Stimulated activated naive B cell treated with anti-CD40 and anti-IgM and Interleukin-4, amounts not matched to agents 10 μg/mL and 1 μg/mL and 100 μg/mL, for 72 hours (primary cell): ENCODE measurements at regions not wholly inside any gene's neighbourhood (a gene's known extent, or its start where the extent isn't known, plus 50 kb on each side); places are given as distances from the start of the nearest gene placed in this dataset.
A peak's percentile ranks its signal among the peaks of the same experiment; 100 is the strongest.

Experiments
- ATAC-seq, 2 donors: fragments of 150-1000 bp; cut with Tn5 transposase; replicated peaks; 2 replicates each; pipeline ENCODE4 v1.10.0; 2021; ENCODE audit warnings: moderate library complexity in 1 of 2
- DNase-seq: peaks from one replicate; pipeline ENCODE4 v3.0.0; 2021
- H3K27ac Mint-ChIP-seq: one replicate; pipeline ENCODE4 v1.8.0; 2022; ENCODE audit warnings: mild to moderate bottlenecking, mixed read lengths
- H3K27me3 Mint-ChIP-seq, 2 donors: one replicate each; pipeline ENCODE4 v1.8.0; 2022; ENCODE audit warnings: mixed read lengths in 2 of 2
- H3K36me3 Mint-ChIP-seq, 2 donors: one replicate each; pipeline ENCODE4 v1.8.0; 2022; ENCODE audit warnings: mixed read lengths in 2 of 2, mild to moderate bottlenecking in 1 of 2
- H3K4me1 Mint-ChIP-seq, 2 donors: one replicate each; pipeline ENCODE4 v1.8.0; 2022; ENCODE audit warnings: mixed read lengths in 2 of 2, mild to moderate bottlenecking in 1 of 2
- H3K4me3 Mint-ChIP-seq, 2 donors: one replicate each; pipeline ENCODE4 v1.8.0; 2022; ENCODE audit warnings: mild to moderate bottlenecking in 2 of 2, mixed read lengths in 2 of 2, moderate library complexity in 1 of 2
- H3K9me3 Mint-ChIP-seq, 2 donors: one replicate each; pipeline ENCODE4 v1.8.0; 2022; ENCODE audit warnings: mixed read lengths in 2 of 2, mild to moderate bottlenecking in 1 of 2

DNA sequence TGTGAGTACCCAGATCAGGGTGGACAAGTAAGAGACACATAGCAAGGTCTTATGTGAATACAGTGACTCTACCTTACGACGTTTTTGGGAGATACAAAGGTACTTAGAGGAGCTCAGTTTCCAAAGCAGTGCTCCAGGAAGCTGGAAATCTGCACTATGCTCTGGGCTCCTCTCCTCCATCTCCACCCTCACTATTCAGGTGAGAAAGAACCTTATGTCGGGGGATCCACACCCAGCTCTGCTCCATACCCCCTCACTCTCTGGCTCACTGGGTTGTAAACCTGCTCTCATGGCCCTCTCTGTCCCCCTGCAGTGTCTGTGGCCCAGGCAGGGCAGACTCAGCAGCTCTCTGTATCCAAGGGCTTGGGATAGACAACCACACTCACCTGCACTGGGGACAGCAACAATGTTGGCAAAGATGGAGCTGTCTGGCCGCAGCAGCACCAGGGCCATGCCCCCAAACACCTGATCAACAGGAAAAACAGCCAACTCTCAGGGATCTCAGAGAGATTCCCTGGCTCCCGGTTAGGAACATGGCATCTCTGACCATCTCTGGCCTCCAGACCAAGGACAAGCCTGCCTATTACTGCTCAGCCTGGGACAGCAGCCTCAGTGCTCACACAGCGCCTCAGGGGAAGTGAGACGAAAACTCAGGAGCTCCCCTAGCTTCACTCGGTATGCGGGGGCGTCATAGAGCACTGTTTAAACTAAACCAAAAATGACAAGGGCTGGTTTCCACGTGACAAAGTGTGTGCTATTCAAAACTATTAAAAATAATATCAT, 60.9 kb upstream of the TOP3B start:
- Mint-ChIP-seq H3K27ac (peak overlapping the region; percentile 91), H3K4me1 (peaks cover 41 to 72% of the 10 kb centered on the region in 2 donors), H3K9me3 (peaks cover 0 to 9% of the 10 kb centered on the region in 2 donors), H3K36me3 (peaks cover 2 to 8% of the 10 kb centered on the region in 2 donors), H3K4me3 (peak overlapping the region; percentile 63 to 82), H3K27me3 (no peaks in the 10 kb centered on the region)
- DNase-seq (no peak), ATAC-seq (peak; percentile 87 to 88)

DNA sequence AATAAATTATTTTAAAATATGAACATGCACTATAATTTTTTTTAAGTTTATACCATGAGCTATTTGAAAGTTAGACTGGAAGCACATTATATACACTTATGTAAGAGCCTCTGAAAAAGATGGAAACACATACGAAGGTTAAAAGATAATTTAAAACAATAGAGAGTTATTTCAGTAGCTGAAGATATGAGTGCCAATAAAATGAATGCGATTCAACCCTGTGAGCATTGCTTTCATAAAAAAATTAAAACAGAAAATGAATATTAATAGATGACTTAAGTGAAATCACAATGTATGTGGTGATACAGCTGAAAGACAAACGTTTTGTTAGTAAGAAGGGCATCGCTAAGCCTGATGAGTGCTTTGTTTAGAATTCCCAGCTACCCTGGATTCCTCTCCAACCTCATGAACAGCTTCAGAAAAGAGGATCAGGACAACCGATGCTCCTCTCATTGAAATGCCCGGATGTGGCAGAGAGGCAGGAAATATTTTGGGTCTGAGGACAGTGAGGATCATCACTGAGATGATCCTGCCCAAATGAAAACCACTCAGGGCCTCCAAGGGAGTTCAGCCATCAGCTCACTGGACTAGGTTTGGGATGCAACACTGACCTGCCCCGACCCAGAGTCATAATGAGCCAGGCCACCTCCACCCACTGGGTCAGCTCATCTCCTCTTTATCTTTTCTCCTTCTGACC, 60.2 kb upstream of the TOP3B start:
- H3K4me3 Mint-ChIP-seq, result peak overlapping the region; percentile 63 to 82
- H3K4me1 Mint-ChIP-seq, result peaks cover 47 to 79% of the 10 kb centered on the region in 2 donors
- peaks cover 2 to 8% of the 10 kb centered on the region in 2 donors for H3K36me3 Mint-ChIP-seq
- no peak for DNase-seq
- no peak for ATAC-seq
- no peaks in the 10 kb centered on the region for H3K27me3 Mint-ChIP-seq
- no peak overlapping the region for H3K27ac Mint-ChIP-seq
- H3K9me3 Mint-ChIP-seq, result peaks cover 0 to 9% of the 10 kb centered on the region in 2 donors

DNA sequence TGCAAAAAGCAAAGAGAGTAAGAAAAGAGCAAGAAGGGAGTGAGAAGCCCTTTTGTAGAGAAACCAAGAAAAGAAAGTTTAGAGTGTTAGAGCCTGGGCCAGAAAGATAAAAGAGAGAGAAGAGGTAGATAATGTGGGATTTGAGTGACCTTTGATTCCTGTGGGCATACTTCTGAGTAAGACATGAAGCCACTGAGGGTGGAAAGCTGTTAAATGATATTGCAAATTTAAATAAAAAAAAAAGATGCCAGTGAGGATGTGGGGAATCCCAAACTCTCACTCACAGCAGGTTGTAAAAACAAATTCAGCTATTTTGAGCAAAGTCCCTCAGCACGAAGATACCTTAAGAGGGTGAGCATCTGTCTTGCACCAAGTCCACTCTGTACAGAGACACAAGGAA, 59.4 kb upstream of the TOP3B start:
- Mint-ChIP-seq H3K27me3 (no peaks in the 10 kb centered on the region), H3K27ac (peak overlapping the region; percentile 21), H3K36me3 (peaks cover 2 to 8% of the 10 kb centered on the region in 2 donors), H3K4me3 (peak overlapping the region; percentile 38 to 55), H3K4me1 (peaks cover 50 to 87% of the 10 kb centered on the region in 2 donors), H3K9me3 (peaks cover 0 to 9% of the 10 kb centered on the region in 2 donors)
- ATAC-seq, result peak; percentile 56 to 58
- DNase-seq, result no peak

DNA sequence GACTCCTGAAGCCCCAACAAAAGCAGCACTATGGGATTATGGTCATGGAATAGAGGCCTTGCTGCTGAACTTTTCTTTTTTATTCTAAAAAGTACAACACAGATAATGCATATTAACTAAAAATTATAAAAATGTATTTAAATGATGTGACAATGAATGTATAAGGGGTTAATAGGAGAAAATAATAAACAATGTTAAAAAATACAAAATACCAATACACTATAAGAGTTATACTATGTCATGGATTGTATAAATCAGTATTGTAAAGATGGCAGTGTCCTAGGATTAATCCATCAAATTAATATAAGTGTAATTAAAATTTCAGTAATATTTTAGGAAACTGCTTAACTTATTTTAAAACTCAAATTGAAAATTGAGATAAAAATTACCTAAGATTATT, 58.3 kb upstream of the TOP3B start:
- no peak for DNase-seq
- ATAC-seq, result no peak
- Mint-ChIP-seq H3K4me3 (no peak overlapping the region), H3K9me3 (peaks cover 0 to 9% of the 10 kb centered on the region in 2 donors), H3K4me1 (peaks cover 57 to 89% of the 10 kb centered on the region in 2 donors), H3K27ac (no peak overlapping the region), H3K27me3 (no peaks in the 10 kb centered on the region), H3K36me3 (peaks cover 2 to 8% of the 10 kb centered on the region in 2 donors)

DNA sequence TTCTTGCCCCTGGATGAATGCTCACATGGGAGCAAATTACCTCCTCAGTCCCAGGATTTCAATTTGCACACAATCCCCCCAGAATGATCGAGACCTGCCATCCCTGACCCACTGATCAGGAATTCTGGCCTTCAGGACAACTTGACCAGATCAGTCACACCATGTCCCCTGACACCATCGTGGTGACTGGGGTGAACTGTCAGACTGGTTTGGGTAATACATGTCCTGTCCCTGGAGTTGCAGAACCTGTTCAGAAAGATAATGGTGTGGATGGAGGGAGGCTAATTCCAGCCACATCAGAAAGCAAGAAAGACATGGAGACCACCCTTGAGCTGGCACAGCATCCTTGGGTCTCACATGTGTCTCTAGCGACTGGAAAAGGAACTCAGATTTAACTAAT, 57.9 kb upstream of the TOP3B start:
- no peaks in the 10 kb centered on the region for H3K27me3 Mint-ChIP-seq
- H3K4me3 Mint-ChIP-seq, result no peak overlapping the region
- peaks cover 2 to 8% of the 10 kb centered on the region in 2 donors for H3K36me3 Mint-ChIP-seq
- DNase-seq (no peak), ATAC-seq (no peak)
- H3K4me1 Mint-ChIP-seq, result peaks cover 59 to 89% of the 10 kb centered on the region in 2 donors
- no peak overlapping the region for H3K27ac Mint-ChIP-seq
- H3K9me3 Mint-ChIP-seq, result peaks cover 0 to 9% of the 10 kb centered on the region in 2 donors

DNA sequence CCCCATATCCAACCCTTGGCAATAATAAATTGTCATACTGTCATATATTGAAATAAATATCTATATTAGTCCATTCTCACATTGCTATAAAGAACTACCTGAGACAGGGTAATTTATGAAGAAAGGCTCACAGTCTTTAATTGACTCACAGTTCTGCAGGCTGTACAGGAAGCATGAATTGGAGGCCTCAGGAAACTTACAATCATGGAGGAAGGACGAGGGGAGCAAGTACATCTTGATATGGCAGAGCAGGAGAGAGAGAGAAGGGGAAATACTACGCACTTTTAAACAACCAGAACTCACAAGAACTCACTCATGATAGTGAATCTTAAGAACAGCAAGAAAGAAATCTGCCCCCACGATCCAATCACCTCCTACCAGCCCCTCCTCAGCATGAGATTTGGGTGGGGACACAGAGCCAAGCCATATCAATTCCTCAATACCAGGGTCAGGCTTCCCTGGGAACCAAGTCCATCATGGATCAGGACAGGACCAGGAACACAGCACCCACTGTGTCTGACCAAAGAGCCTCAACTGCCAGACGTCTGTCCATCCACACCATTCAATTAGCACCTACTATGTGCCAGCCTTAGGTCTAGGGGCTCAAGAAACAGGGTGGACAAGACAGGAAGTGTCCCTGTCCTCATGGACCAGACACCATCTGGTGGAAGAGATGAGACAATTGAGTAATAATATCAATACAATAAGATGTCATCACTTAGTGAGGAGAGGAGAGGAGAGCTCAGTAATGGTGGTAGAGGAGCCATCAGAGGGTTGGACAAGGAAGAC, 56.9 kb upstream of the TOP3B start:
- peaks cover 0 to 9% of the 10 kb centered on the region in 2 donors for H3K9me3 Mint-ChIP-seq
- no peaks in the 10 kb centered on the region for H3K27me3 Mint-ChIP-seq
- peak overlapping the region; percentile 68 for H3K27ac Mint-ChIP-seq
- ATAC-seq (no peak), DNase-seq (no peak)
- peaks cover 64 to 89% of the 10 kb centered on the region in 2 donors for H3K4me1 Mint-ChIP-seq
- H3K4me3 Mint-ChIP-seq, result no peak overlapping the region
- peaks cover 2 to 8% of the 10 kb centered on the region in 2 donors for H3K36me3 Mint-ChIP-seq

DNA sequence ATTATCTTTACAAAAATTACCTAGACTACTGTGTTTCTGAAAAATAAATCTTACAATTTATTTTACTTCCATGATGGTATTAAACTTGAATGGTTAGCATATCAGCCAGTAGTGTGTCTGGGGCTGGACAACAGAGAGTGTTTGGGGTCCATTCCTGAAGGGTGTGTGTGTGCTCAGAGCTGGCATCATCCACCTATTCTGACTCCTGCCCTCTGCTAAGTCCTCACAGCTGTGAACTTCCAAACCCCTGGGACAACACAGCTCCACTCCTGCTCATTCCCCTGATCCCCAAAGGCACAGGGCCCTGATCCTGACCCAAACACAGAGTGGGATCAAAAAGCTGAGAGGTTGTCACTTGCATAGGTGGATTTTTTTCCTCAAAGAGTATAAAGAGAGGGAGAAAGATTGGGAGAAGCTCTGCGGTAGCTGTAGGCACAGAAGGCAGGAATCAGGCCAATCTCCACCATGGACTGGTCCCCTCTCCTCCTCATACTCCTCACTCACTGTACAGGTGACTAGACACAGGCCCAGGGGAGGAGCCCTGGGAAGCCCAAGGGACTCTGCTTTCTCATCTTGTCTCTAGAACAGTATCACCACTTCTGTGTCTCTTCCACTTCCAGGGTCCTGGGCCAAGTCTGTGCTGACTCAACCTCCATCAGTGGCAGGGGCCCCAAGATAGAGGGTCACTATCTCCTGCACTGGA, 55.7 kb upstream of the TOP3B start:
- H3K9me3 Mint-ChIP-seq, result peaks cover 0 to 9% of the 10 kb centered on the region in 2 donors
- no peak overlapping the region for H3K27ac Mint-ChIP-seq
- H3K4me1 Mint-ChIP-seq, result peaks cover 65 to 87% of the 10 kb centered on the region in 2 donors
- H3K36me3 Mint-ChIP-seq, result peaks cover 2 to 8% of the 10 kb centered on the region in 2 donors
- ATAC-seq (peak in 1 of 2 donors; percentile 42), DNase-seq (no peak)
- no peaks in the 10 kb centered on the region for H3K27me3 Mint-ChIP-seq
- H3K4me3 Mint-ChIP-seq, result no peak overlapping the region

DNA sequence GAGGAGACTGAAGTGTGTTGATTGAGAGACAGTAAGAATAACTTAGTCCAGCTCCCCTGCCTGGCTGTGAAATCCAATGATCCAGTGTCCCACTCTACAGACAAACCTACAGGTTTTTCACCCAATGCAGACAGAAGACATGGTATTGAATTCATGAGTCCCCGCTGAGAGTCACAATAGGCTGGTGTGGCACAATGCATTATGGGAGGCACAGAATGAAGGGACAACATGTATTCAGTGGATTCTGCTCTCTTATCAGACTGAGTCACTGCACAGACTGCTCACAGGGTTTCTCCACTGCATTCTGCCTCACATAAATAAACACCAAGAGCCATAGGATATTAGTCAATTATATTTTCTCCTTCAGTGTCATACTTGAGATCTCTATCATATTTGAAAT, 55.2 kb upstream of the TOP3B start:
- peaks cover 0 to 9% of the 10 kb centered on the region in 2 donors for H3K9me3 Mint-ChIP-seq
- DNase-seq (no peak), ATAC-seq (peak; percentile 17 to 20)
- H3K4me1 Mint-ChIP-seq, result peaks cover 64 to 87% of the 10 kb centered on the region in 2 donors
- peaks cover 2 to 8% of the 10 kb centered on the region in 2 donors for H3K36me3 Mint-ChIP-seq
- H3K27ac Mint-ChIP-seq, result peak overlapping the region; percentile 92
- no peak overlapping the region for H3K4me3 Mint-ChIP-seq
- no peaks in the 10 kb centered on the region for H3K27me3 Mint-ChIP-seq

DNA sequence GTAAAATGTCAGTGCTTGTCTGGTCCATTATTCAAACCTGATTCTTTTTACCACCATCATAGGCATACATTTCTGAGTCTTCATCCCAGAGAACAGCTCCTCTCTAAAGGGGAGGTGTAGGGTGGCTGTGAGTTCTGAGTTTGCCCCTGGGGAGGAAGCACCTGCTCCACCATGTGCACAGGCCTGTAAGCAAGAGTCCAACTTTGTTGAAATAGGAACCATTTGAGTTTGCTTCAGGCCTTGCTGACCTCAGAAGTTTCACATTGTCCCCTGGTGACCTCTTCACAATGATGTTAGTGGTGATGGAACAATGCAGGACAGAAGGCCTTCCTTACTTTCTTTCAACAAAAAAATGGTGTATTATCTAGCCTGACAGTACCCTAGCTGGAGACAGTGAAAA, 54.6 kb upstream of the TOP3B start:
- peaks cover 2 to 8% of the 10 kb centered on the region in 2 donors for H3K36me3 Mint-ChIP-seq
- H3K4me3 Mint-ChIP-seq, result peak overlapping the region in 1 of 2 donors; percentile 48
- peak overlapping the region; percentile 92 for H3K27ac Mint-ChIP-seq
- ATAC-seq, result peak; percentile 82 to 88
- no peak for DNase-seq
- no peaks in the 10 kb centered on the region for H3K27me3 Mint-ChIP-seq
- H3K9me3 Mint-ChIP-seq, result peaks cover 0 to 9% of the 10 kb centered on the region in 2 donors
- H3K4me1 Mint-ChIP-seq, result peaks cover 68 to 90% of the 10 kb centered on the region in 2 donors

DNA sequence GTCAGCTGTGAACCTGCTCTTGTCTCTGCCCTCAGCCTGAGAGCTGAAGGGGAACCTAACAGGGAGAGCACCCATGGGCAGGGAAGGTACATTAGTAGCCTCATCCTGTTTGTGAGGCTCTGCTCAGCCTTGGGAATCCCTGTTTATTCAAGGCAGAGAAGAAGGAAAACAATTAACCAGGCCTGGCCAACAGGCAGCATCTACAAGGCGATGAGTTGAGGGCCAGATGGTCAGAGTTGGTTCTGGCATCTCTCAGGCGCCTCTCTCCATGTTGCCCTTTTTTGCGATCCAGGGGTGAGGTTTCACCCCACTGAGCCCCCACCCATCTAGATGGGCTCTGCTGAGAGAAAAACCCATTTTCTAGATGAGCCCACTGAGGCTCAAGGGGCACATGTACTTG, 54.0 kb upstream of the TOP3B start:
- H3K4me1 Mint-ChIP-seq, result peaks cover 67 to 90% of the 10 kb centered on the region in 2 donors
- ATAC-seq, result peak in 1 of 2 donors; percentile 34
- H3K27ac Mint-ChIP-seq, result peak overlapping the region; percentile 92
- H3K36me3 Mint-ChIP-seq, result peaks cover 2 to 8% of the 10 kb centered on the region in 2 donors
- DNase-seq, result no peak
- no peaks in the 10 kb centered on the region for H3K27me3 Mint-ChIP-seq
- peaks cover 0 to 9% of the 10 kb centered on the region in 2 donors for H3K9me3 Mint-ChIP-seq
- H3K4me3 Mint-ChIP-seq, result no peak overlapping the region

DNA sequence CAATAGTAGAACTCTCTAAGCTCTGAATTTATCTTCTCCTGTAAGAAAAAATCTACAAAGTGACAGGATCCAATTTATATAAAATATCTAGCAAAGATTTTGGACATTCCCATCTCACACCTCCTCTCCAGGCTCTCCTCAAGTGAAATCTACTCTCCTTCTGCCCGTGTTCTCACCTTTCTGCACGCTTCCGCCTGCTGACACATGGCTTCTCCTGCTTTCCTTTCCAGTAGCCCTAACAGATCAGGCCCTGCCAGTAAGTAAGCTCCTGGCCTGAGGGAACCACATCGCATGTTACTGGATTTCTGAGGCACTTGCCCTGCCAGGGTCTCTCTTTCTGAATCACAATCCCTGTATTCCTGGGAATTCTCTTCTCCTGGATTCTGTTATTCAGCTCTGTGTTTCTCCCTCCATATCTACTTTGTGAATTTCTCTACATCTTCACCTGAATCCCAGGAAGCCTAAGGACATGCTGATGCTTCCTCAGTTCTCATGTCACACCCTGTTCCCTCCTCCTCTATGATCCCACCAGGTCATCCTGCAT, 53.3 kb upstream of the TOP3B start:
- no peak for DNase-seq
- Mint-ChIP-seq H3K36me3 (peaks cover 2 to 8% of the 10 kb centered on the region in 2 donors), H3K9me3 (peaks cover 0 to 9% of the 10 kb centered on the region in 2 donors), H3K4me1 (peaks cover 73 to 94% of the 10 kb centered on the region in 2 donors), H3K4me3 (no peak overlapping the region), H3K27ac (peak overlapping the region; percentile 42), H3K27me3 (no peaks in the 10 kb centered on the region)
- no peak for ATAC-seq

DNA sequence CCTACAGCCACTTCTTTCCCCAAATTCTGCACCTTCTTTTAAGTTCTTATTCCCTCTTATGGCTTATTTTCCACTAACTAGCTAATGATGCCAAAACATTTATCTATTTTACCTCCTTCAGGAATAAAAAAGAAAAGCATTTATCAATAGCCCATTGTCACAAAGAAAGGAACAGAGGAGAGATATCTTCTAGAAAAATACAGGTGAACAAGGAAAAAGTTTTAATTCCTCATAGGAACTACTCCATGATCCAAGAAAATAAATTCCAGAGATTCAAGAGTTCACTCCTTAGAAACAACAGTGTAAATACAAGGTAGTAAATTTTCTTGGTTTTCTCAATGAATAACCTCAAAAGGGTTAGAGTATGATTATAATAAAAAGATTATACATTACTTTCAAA, 52.6 kb upstream of the TOP3B start:
- H3K27ac Mint-ChIP-seq, result no peak overlapping the region
- no peaks in the 10 kb centered on the region for H3K27me3 Mint-ChIP-seq
- peaks cover 76 to 96% of the 10 kb centered on the region in 2 donors for H3K4me1 Mint-ChIP-seq
- peaks cover 2 to 8% of the 10 kb centered on the region in 2 donors for H3K36me3 Mint-ChIP-seq
- H3K9me3 Mint-ChIP-seq, result peaks cover 0 to 9% of the 10 kb centered on the region in 2 donors
- DNase-seq, result no peak
- no peak overlapping the region for H3K4me3 Mint-ChIP-seq
- ATAC-seq, result no peak

DNA sequence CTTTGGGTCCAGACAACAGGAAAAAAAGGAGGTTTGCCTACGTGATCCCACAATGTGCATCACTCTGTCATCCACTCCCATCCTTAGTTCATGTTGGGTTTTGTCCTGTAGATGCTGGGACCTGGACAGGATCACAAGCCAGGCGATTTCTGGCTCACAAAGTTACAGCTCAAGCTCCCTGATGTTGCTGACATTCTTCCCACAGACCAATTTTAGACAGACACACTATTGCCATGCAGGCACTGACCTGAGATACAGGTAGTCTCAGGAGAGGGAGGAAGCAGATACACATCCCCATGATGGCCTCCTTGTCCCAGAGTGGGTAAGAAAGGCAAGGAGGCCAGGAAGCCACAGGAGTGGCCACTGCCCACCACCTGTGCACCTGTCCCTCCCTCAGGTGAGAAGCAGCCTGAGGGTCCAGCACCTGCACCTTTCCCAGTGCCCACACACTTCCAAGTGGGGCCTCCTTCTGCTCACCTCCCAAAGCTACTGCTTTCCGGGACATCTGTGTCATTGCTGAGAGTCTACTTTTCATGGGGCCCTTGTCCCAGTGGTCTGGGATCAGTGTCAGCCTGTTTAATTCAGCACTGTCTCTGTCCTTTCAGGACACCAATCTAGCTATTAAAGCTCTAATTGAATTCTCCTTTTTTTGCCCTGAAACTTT, 52.0 kb upstream of the TOP3B start:
- DNase-seq (no peak), ATAC-seq (no peak)
- Mint-ChIP-seq H3K36me3 (peaks cover 2 to 4% of the 10 kb centered on the region in 2 donors), H3K27ac (no peak overlapping the region), H3K9me3 (peaks cover 0 to 5% of the 10 kb centered on the region in 2 donors), H3K4me1 (peaks cover 72 to 93% of the 10 kb centered on the region in 2 donors), H3K4me3 (no peak overlapping the region), H3K27me3 (no peaks in the 10 kb centered on the region)
